IMR-90 (cell line): ENCODE measurements at regions not wholly inside any gene's neighbourhood (a gene's known extent, or its start where the extent isn't known, plus 50 kb on each side); places are given as distances from the start of the nearest gene placed in this dataset.

Source experiments
- ATAC-seq: fragments of 200-7000 bp; cut with Tn5 transposase; 2 replicates; pipeline ENCODE4 v1.9.1; 2020; ENCODE audit warnings: low read depth, mild to moderate bottlenecking, moderate library complexity
- BruUV-seq: library from RNA; stranded (reverse); fragments of 400-500 nt; replicated peaks from 2 replicates; lab custom pipeline; 2021; lab: Mats Ljungman, UMichigan
- CTCF ChIA-PET: fragments of 300-600 bp; formaldehyde crosslinking; extraction: SDS; loops from one replicate; lab custom pipeline; 2021; ENCODE audit warnings: antibody characterized with exemption; lab: Yijun Ruan, JAX
- POLR2A ChIA-PET: fragments of 300-600 bp; sonication (Branson Sonifier 250); formaldehyde crosslinking; loops from one replicate; lab custom pipeline; 2022; ENCODE audit warnings: antibody characterized with exemption; ENCODE audit not compliant: unreplicated experiment; lab: Charles Lee
- DNase-seq: peaks from one replicate; pipeline ENCODE4 v3.0.0; 2013
- H2AFZ ChIP-seq: replicated peaks from 2 replicates; pipeline ENCODE3; 2013; ENCODE audit warnings: low read length, mild to moderate bottlenecking; ENCODE audit not compliant: poor library complexity
- H2AK5ac ChIP-seq: 2 replicates; pipeline ENCODE4 v1.6.1; 2013; ENCODE audit warnings: low read depth, low read length, inconsistent platforms
- H2AK9ac ChIP-seq: replicated peaks from 2 replicates; pipeline ENCODE3; 2013; ENCODE audit warnings: mild to moderate bottlenecking, low read depth, low read length, moderate library complexity; ENCODE audit not compliant: poor library complexity
- H2BK120ac ChIP-seq: 2 replicates; pipeline ENCODE4 v1.6.1; 2013; ENCODE audit warnings: low read depth, low read length, inconsistent platforms
- H2BK15ac ChIP-seq: 3 replicates; pipeline ENCODE4 v1.6.1; 2013; ENCODE audit warnings: low read depth, low read length, inconsistent platforms
- H2BK20ac ChIP-seq: 2 replicates; pipeline ENCODE4 v1.6.1; 2013; ENCODE audit warnings: low read depth, mild to moderate bottlenecking, inconsistent platforms, low read length, moderate library complexity
- H2BK5ac ChIP-seq: 2 replicates; pipeline ENCODE4 v1.6.1; 2013; ENCODE audit warnings: mild to moderate bottlenecking, low read depth, low read length, inconsistent platforms; ENCODE audit not compliant: poor library complexity, severe bottlenecking
- H3K14ac ChIP-seq: replicated peaks from 2 replicates; pipeline ENCODE4 v1.6.1; 2013; ENCODE audit warnings: low read depth, low read length, inconsistent platforms
- H3K18ac ChIP-seq: 2 replicates; pipeline ENCODE4 v1.6.1; 2013; ENCODE audit warnings: low read depth, low read length, control low read depth
- H3K23ac ChIP-seq: 2 replicates; pipeline ENCODE4 v1.6.1; 2013; ENCODE audit warnings: low read depth, low read length, inconsistent platforms
- H3K27ac ChIP-seq: 2 replicates; pipeline ENCODE4 v1.5.1; 2013; ENCODE audit warnings: mild to moderate bottlenecking, control low read depth, low read length; ENCODE audit not compliant: insufficient read depth
- H3K27me3 ChIP-seq: 2 replicates; pipeline ENCODE4 v1.6.1; 2013; ENCODE audit warnings: low read length; ENCODE audit not compliant: control insufficient read depth, insufficient read depth
- H3K36me3 ChIP-seq: 2 replicates; pipeline ENCODE4 v1.6.1; 2013; ENCODE audit warnings: low read length, mixed read lengths; ENCODE audit not compliant: control insufficient read depth, insufficient read depth
- H3K4ac ChIP-seq: 2 replicates; pipeline ENCODE4 v1.6.1; 2013; ENCODE audit warnings: low read depth, low read length, inconsistent platforms
- H3K4me1 ChIP-seq: 2 replicates; pipeline ENCODE4 v1.6.1; 2013; ENCODE audit warnings: low read length, mixed read lengths; ENCODE audit not compliant: control insufficient read depth, insufficient read depth
- H3K4me2 ChIP-seq: 2 replicates; pipeline ENCODE4 v1.6.1; 2013; ENCODE audit warnings: low read depth, mild to moderate bottlenecking, control low read depth, low read length, moderate library complexity
- H3K4me3 ChIP-seq: 2 replicates; pipeline ENCODE4 v1.5.1; 2013; ENCODE audit warnings: low read depth, mild to moderate bottlenecking, control low read depth, low read length, moderate library complexity; ENCODE audit not compliant: insufficient read depth
- H3K56ac ChIP-seq: 2 replicates; pipeline ENCODE4 v1.6.1; 2013; ENCODE audit warnings: low read length, inconsistent platforms; ENCODE audit not compliant: insufficient read depth; ENCODE audit errors: extremely low read depth
- H3K79me1 ChIP-seq, 2 experiments: 2 replicates each; pipeline ENCODE4 v1.6.1; 2013; ENCODE audit warnings: low read length in 2 of 2, inconsistent platforms in 1 of 2, low read depth in 1 of 2
- H3K9ac ChIP-seq: 2 replicates; pipeline ENCODE4 v1.6.1; 2013; ENCODE audit warnings: low read depth, low read length, control low read depth
- H3K9me1 ChIP-seq: 2 replicates; pipeline ENCODE4 v1.6.1; 2013; ENCODE audit warnings: low read length, inconsistent platforms; ENCODE audit not compliant: insufficient read depth
- H3K9me3 ChIP-seq: 2 replicates; pipeline ENCODE4 v1.6.1; 2013; ENCODE audit warnings: low read length; ENCODE audit not compliant: control insufficient read depth, insufficient read depth
- H4K20me1 ChIP-seq: 2 replicates; pipeline ENCODE4 v1.6.1; 2013; ENCODE audit warnings: low read length, inconsistent platforms; ENCODE audit not compliant: insufficient read depth
- H4K5ac ChIP-seq: 2 replicates; pipeline ENCODE4 v1.6.1; 2013; ENCODE audit warnings: mild to moderate bottlenecking, low read depth, low read length, control low read depth
- H4K8ac ChIP-seq, 2 experiments: 2 replicates each; pipeline ENCODE4 v1.6.1; 2013; ENCODE audit warnings: low read depth in 2 of 2, low read length in 2 of 2, control low read depth in 1 of 2, inconsistent platforms in 1 of 2
- H4K91ac ChIP-seq: 2 replicates; pipeline ENCODE4 v1.6.1; 2013; ENCODE audit warnings: low read depth, low read length, inconsistent platforms; ENCODE audit not compliant: insufficient read depth
- BHLHE40 ChIP-seq: fragments of 150-350 bp; IDR thresholded peaks from 2 replicates; pipeline ENCODE4 v1.6.1; 2016; ENCODE audit warnings: mild to moderate bottlenecking, low read depth, low read length
- CEBPB ChIP-seq: IDR thresholded peaks from 2 replicates; pipeline ENCODE4 v1.6.1; 2012; ENCODE audit warnings: low read depth, low read length, improper control_type of control experiment
- CHD1 ChIP-seq: IDR thresholded peaks from 2 replicates; pipeline ENCODE4 v1.6.1; 2012; ENCODE audit warnings: low read depth, low read length, improper control_type of control experiment
- FOS ChIP-seq: fragments of 150-350 bp; IDR thresholded peaks from 2 replicates; pipeline ENCODE4 v1.6.1; 2016; ENCODE audit warnings: low read depth, low read length
- MAFK ChIP-seq: IDR thresholded peaks from 2 replicates; pipeline ENCODE4 v1.6.1; 2012; ENCODE audit warnings: low read depth, low read length, improper control_type of control experiment
- MAZ ChIP-seq: IDR thresholded peaks from 2 replicates; pipeline ENCODE4 v1.6.1; 2012; ENCODE audit warnings: low read depth, mild to moderate bottlenecking, low read length, improper control_type of control experiment, moderate library complexity, borderline replicate concordance
- MXI1 ChIP-seq: IDR thresholded peaks from 2 replicates; pipeline ENCODE4 v1.6.1; 2012; ENCODE audit warnings: low read depth, mild to moderate bottlenecking, low read length, moderate library complexity, borderline replicate concordance
- NFE2L2 ChIP-seq: fragments of 150-350 bp; IDR thresholded peaks from 2 replicates; pipeline ENCODE4 v1.6.1; 2016; ENCODE audit warnings: low read depth, mild to moderate bottlenecking, low read length
- POLR2A ChIP-seq: IDR thresholded peaks from 2 replicates; pipeline ENCODE4 v1.6.1; 2012; ENCODE audit warnings: mild to moderate bottlenecking, low read depth, low read length
- RAD21 ChIP-seq: IDR thresholded peaks from 2 replicates; pipeline ENCODE4 v1.6.1; 2012; ENCODE audit warnings: low read length, improper control_type of control experiment
- RCOR1 ChIP-seq: IDR thresholded peaks from 2 replicates; pipeline ENCODE4 v1.6.1; 2012; ENCODE audit warnings: mild to moderate bottlenecking, low read length, improper control_type of control experiment; ENCODE audit not compliant: insufficient replicate concordance
- RFX5 ChIP-seq: IDR thresholded peaks from 2 replicates; pipeline ENCODE4 v1.8.0; 2012; ENCODE audit warnings: low read depth, mild to moderate bottlenecking, low read length, moderate library complexity
- SMC3 ChIP-seq: fragments of 150-350 bp; IDR thresholded peaks from 2 replicates; pipeline ENCODE4 v1.6.1; 2016; ENCODE audit warnings: low read depth, mild to moderate bottlenecking, antibody characterized with exemption, low read length, moderate library complexity
- WGBS, 2 experiments: methylation state at CpG; one replicate each; pipeline versions ENCODE4 v1.1.5 to v1.1.7; 2013; ENCODE audit warnings: missing lambda C conversion rate in 2 of 2; ENCODE audit not compliant: insufficient read length in 1 of 2; ENCODE audit errors: extremely low coverage in 2 of 2; 5-methylcytosine and 5-hydroxymethylcytosine counted together
- dilution Hi-C: fragments of 300-500 bp; cut with HindIII; formaldehyde crosslinking; loops from one replicate; pipeline ENCODE4 v1.14.3; 2018; ENCODE audit warnings: low sequenced_read_pairs; ENCODE audit not compliant: unreplicated experiment
- in situ Hi-C: fragments of 300-500 bp; cut with MboI; formaldehyde crosslinking; loops from 3 replicates; pipeline ENCODE4 v1.14.3; 2019; ENCODE audit warnings: low sequenced_read_pairs, inconsistent platforms, mixed read lengths
- intact Hi-C: fragments of 100-400 bp; cut with micrococcal nuclease; formaldehyde crosslinking; loops from 2 replicates; pipeline ENCODE4 v1.10.0; 2022
- TF ChIP-seq, protein P1 (sequence below): fragments of 150-350 bp; IDR thresholded peaks from 2 replicates; pipeline ENCODE4 v1.6.1; 2016; ENCODE audit warnings: low read depth, mild to moderate bottlenecking, low read length, moderate library complexity, borderline replicate concordance

DNA sequence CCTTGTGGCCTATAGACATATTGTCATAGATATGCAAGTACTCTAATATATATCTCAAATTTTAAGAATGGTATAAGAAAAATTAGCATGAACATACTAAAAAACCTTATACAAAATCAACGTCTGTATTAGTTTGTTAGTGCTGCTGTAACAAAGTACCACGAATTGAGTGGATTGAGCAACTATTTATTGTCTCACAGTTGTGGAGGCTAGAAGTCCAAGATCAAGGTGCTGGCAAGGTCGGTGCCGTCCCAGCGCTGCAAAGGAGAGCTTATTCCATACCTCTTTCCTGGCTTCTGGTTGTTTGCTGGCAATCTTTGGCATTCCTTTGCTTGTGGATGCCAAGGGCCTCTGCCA is 317.6 kb upstream of the FERMT1 start:
- no peak overlapping the region for H3K4ac ChIP-seq
- DNase-seq (no peak), ATAC-seq (no peak)
- H2AFZ ChIP-seq = no peak overlapping the region
- no peak overlapping the region for H3K23ac ChIP-seq
- H2BK15ac ChIP-seq = no peak overlapping the region
- intact Hi-C loops = no loop called here
- H3K36me3 ChIP-seq = no peaks in the 10 kb centered on the region
- H3K4me1 ChIP-seq = no peaks in the 10 kb centered on the region
- no peak overlapping the region for H4K91ac ChIP-seq
- H3K18ac ChIP-seq = no peak overlapping the region
- no peak overlapping the region for H3K9ac ChIP-seq
- no peak overlapping the region for H2BK5ac ChIP-seq
- TF ChIP-seq RFX5 (no peak), NFE2L2 (no peak), FOS (no peak), MAFK (no peak), POLR2A (no peak), MAZ (no peak), RCOR1 (no peak), CHD1 (no peak), RAD21 (no peak), SMC3 (no peak), CEBPB (no peak), BHLHE40 (no peak), MXI1 (no peak)
- TF ChIP-seq, protein P1, sequence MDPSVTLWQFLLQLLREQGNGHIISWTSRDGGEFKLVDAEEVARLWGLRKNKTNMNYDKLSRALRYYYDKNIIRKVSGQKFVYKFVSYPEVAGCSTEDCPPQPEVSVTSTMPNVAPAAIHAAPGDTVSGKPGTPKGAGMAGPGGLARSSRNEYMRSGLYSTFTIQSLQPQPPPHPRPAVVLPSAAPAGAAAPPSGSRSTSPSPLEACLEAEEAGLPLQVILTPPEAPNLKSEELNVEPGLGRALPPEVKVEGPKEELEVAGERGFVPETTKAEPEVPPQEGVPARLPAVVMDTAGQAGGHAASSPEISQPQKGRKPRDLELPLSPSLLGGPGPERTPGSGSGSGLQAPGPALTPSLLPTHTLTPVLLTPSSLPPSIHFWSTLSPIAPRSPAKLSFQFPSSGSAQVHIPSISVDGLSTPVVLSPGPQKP = no peak
- H4K5ac ChIP-seq = no peak overlapping the region
- H2BK120ac ChIP-seq = no peak overlapping the region
- H3K4me3 ChIP-seq = no peak overlapping the region
- BruUV-seq = no TSS peak
- H3K9me1 ChIP-seq = no peaks in the 10 kb centered on the region
- no peak overlapping the region for H3K56ac ChIP-seq
- 93% methylated on average over 3 of the region's 5 CpGs; no CpG with 5 or more reads in 1 of the 2 experiments for WGBS, 2 experiments
- POLR2A ChIA-PET = no interaction called here
- no peaks in the 10 kb centered on the region for H3K9me3 ChIP-seq
- CTCF ChIA-PET = no interaction called here
- H3K27ac ChIP-seq = no peak overlapping the region
- no peaks in the 10 kb centered on the region for H4K20me1 ChIP-seq
- H3K4me2 ChIP-seq = no peak overlapping the region
- H2BK20ac ChIP-seq = no peak overlapping the region
- no peaks in the 10 kb centered on the region for H3K79me1 ChIP-seq
- H4K8ac ChIP-seq = no peak overlapping the region
- dilution Hi-C loops = no loop called here
- no peak overlapping the region for H2AK5ac ChIP-seq
- H3K27me3 ChIP-seq = no peaks in the 10 kb centered on the region
- in situ Hi-C loops = no loop called here
- H3K14ac ChIP-seq = no peak overlapping the region
- H2AK9ac ChIP-seq = no peak overlapping the region
